Neural progenitor cell (in vitro differentiated cells): ENCODE measurements at regions not wholly inside any gene's neighbourhood (a gene's known extent, or its start where the extent isn't known, plus 50 kb on each side); places are given as distances from the start of the nearest gene placed in this dataset.

Source experiments
- DNase-seq: peaks from one replicate; pipeline ENCODE4 v3.0.0-alpha.2; 2016; ENCODE audit warnings: low spot score
- H2AFZ ChIP-seq: fragments of 200-600 bp; sonication (generic); replicated peaks from 2 replicates; pipeline ENCODE4 v1.6.1; 2016; ENCODE audit warnings: antibody characterized with exemption
- H3F3A ChIP-seq: fragments of 200-600 bp; sonication (generic); 2 replicates; pipeline ENCODE4 v1.6.1; 2016; ENCODE audit warnings: antibody characterized with exemption, low read depth
- H3K27ac ChIP-seq: fragments of 200-600 bp; sonication (generic); 2 replicates; pipeline ENCODE4 v1.5.1; 2016; ENCODE audit warnings: mild to moderate bottlenecking
- H3K27me3 ChIP-seq: fragments of 200-600 bp; sonication (generic); 2 replicates; pipeline ENCODE4 v1.6.1; 2016; ENCODE audit warnings: mild to moderate bottlenecking, moderate library complexity
- H3K36me3 ChIP-seq: fragments of 200-600 bp; sonication (generic); 2 replicates; pipeline ENCODE4 v1.5.1; 2016
- H3K4me1 ChIP-seq: fragments of 200-600 bp; sonication (generic); 2 replicates; pipeline ENCODE4 v1.6.1; 2016; ENCODE audit warnings: mixed run types
- H3K4me2 ChIP-seq: fragments of 200-600 bp; sonication (generic); 2 replicates; pipeline ENCODE4 v1.6.1; 2016
- H3K4me3 ChIP-seq: fragments of 200-600 bp; sonication (generic); 2 replicates; pipeline ENCODE4 v1.5.1; 2016
- H3K79me2 ChIP-seq: fragments of 200-600 bp; sonication (generic); 2 replicates; pipeline ENCODE4 v1.6.1; 2016; ENCODE audit warnings: low read depth
- H3K9ac ChIP-seq: fragments of 200-600 bp; sonication (generic); 2 replicates; pipeline ENCODE4 v1.6.1; 2016
- H3K9me3 ChIP-seq: fragments of 200-600 bp; sonication (generic); 2 replicates; pipeline ENCODE4 v1.5.1; 2016; ENCODE audit warnings: low read depth
- H4K20me1 ChIP-seq: fragments of 200-600 bp; sonication (generic); 2 replicates; pipeline ENCODE4 v1.6.1; 2016; ENCODE audit warnings: low read depth
- H3K27ac Mint-ChIP-seq: 3 replicates; pipeline ENCODE4 v1.8.0; 2021; ENCODE audit warnings: mixed read lengths
- H3K27me3 Mint-ChIP-seq: 2 replicates; pipeline ENCODE4 v1.8.0; 2022; ENCODE audit warnings: low read depth, mild to moderate bottlenecking, inconsistent platforms, moderate library complexity, mixed read lengths; ENCODE audit not compliant: insufficient read depth
- H3K36me3 Mint-ChIP-seq: 3 replicates; pipeline ENCODE4 v1.8.0; 2021; ENCODE audit warnings: mixed read lengths
- H3K4me1 Mint-ChIP-seq: 3 replicates; pipeline ENCODE4 v1.8.0; 2021; ENCODE audit warnings: mixed read lengths
- H3K4me3 Mint-ChIP-seq: 3 replicates; pipeline ENCODE4 v1.8.0; 2021; ENCODE audit warnings: mild to moderate bottlenecking, moderate library complexity, mixed read lengths
- H3K9me3 Mint-ChIP-seq: 3 replicates; pipeline ENCODE4 v1.8.0; 2020; ENCODE audit warnings: mixed read lengths
- EZH2 ChIP-seq: fragments of 200-600 bp; sonication (generic); IDR thresholded peaks from 2 replicates; pipeline ENCODE4 v1.6.1; 2017; ENCODE audit warnings: antibody characterized with exemption, mild to moderate bottlenecking, moderate library complexity
- EZH2phosphoT487 ChIP-seq: fragments of 200-600 bp; sonication (generic); IDR thresholded peaks from 2 replicates; pipeline ENCODE4 v1.6.1; 2017; ENCODE audit warnings: antibody characterized with exemption
- TF ChIP-seq, protein P1 (sequence below): fragments of 200-600 bp; sonication (generic); IDR thresholded peaks from 2 replicates; pipeline ENCODE4 v1.5.1; 2017; ENCODE audit warnings: antibody characterized with exemption, mild to moderate bottlenecking

DNA sequence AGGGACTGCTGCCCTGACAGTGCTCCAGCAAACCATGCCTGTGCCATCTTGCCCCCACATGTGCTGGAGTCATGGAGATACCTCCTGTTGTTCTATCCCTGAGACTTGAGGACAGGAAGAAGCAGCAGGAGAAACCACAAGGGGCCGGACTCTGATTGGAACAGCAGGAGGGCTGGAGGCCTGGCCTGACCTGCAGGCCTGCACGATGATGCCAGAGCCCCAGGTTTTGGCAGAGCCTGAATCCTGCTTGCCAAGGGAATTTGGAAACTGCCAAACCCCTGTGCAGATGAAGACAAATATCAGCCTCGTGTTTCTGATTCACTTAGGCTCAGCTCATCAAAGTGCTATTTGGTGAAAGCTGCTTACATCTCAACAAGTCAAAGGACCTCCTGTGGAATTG lies 177.6 kb downstream of the MAFB start:
- Histone ChIP-seq H4K20me1 (no peaks in the 10 kb centered on the region), H3K27ac (no peak overlapping the region), H3K4me1 (no peaks in the 10 kb centered on the region), H3K9me3 (no peaks in the 10 kb centered on the region), H3K4me2 (no peak overlapping the region), H2AFZ (no peak overlapping the region), H3K9ac (no peak overlapping the region), H3K27me3 (no peaks in the 10 kb centered on the region), H3K79me2 (no peaks in the 10 kb centered on the region), H3F3A (no peaks in the 10 kb centered on the region), H3K36me3 (no peaks in the 10 kb centered on the region), H3K4me3 (no peak overlapping the region)
- TF ChIP-seq EZH2phosphoT487 (no peak), EZH2 (no peak)
- TF ChIP-seq, protein P1, sequence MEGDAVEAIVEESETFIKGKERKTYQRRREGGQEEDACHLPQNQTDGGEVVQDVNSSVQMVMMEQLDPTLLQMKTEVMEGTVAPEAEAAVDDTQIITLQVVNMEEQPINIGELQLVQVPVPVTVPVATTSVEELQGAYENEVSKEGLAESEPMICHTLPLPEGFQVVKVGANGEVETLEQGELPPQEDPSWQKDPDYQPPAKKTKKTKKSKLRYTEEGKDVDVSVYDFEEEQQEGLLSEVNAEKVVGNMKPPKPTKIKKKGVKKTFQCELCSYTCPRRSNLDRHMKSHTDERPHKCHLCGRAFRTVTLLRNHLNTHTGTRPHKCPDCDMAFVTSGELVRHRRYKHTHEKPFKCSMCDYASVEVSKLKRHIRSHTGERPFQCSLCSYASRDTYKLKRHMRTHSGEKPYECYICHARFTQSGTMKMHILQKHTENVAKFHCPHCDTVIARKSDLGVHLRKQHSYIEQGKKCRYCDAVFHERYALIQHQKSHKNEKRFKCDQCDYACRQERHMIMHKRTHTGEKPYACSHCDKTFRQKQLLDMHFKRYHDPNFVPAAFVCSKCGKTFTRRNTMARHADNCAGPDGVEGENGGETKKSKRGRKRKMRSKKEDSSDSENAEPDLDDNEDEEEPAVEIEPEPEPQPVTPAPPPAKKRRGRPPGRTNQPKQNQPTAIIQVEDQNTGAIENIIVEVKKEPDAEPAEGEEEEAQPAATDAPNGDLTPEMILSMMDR = no peak
- Mint-ChIP-seq H3K4me1 (no peaks in the 10 kb centered on the region), H3K27ac (no peak overlapping the region), H3K36me3 (no peaks in the 10 kb centered on the region), H3K9me3 (no peaks in the 10 kb centered on the region), H3K4me3 (no peak overlapping the region), H3K27me3 (peaks cover 5% of the 10 kb centered on the region)
- no peak for DNase-seq

DNA sequence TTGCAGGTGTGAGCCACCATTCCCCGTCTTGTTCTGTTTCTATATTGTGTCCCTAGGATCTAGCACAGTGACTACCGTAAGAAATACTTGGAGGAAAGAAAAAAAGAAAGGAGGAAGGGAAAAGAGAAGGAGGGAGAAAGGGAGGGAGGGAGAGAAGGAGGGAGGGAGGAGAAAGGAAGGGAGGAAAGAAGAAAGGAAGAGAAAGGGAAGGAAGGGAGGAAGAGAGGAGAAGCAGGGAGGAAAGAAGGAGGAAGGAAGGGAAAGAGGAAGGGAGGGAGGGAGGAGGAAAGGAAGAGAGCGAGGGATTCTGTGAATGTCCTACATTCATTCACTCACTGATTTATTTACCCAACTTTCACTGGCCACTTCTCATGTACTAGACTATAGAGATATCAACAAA lies 178.4 kb downstream of the MAFB start:
- Histone ChIP-seq H3K9ac (no peak overlapping the region), H3K4me3 (no peak overlapping the region), H3K4me1 (no peaks in the 10 kb centered on the region), H4K20me1 (no peaks in the 10 kb centered on the region), H3K9me3 (no peaks in the 10 kb centered on the region), H3K79me2 (no peaks in the 10 kb centered on the region), H2AFZ (no peak overlapping the region), H3K27me3 (no peaks in the 10 kb centered on the region), H3K36me3 (no peaks in the 10 kb centered on the region), H3F3A (no peaks in the 10 kb centered on the region), H3K27ac (no peak overlapping the region), H3K4me2 (no peak overlapping the region)
- no peak overlapping the region for H3K4me3 Mint-ChIP-seq
- no peaks in the 10 kb centered on the region for H3K4me1 Mint-ChIP-seq
- DNase-seq = no peak
- H3K36me3 Mint-ChIP-seq = no peaks in the 10 kb centered on the region
- peaks cover 5% of the 10 kb centered on the region for H3K27me3 Mint-ChIP-seq
- TF ChIP-seq, protein P1 = no peak
- no peak for TF ChIP-seq EZH2phosphoT487
- no peak for TF ChIP-seq EZH2
- H3K27ac Mint-ChIP-seq = peak overlapping the region; percentile 76
- no peaks in the 10 kb centered on the region for H3K9me3 Mint-ChIP-seq

DNA sequence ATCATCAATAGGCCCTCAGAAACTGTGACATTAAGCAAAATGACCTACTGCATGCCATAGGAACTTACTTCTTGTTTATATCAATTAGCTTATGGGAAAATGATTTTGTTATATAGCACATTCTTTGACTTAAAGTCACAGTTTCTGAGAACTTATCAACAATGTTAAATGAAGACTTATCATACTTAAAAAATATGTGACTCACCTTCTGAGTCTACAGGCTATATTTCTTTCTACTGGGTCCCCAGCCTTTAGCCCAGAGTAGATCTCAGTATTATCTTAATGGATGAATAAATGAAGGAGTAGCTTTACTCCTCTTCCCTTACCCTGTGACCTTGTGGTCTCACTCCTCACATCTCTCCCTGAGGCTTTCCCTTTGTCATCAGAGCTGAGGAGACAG lies 180.2 kb downstream of the MAFB start:
- peaks cover 6% of the 10 kb centered on the region for H3K4me1 ChIP-seq
- no peaks in the 10 kb centered on the region for H4K20me1 ChIP-seq
- no peaks in the 10 kb centered on the region for H3K79me2 ChIP-seq
- H3K36me3 ChIP-seq = no peaks in the 10 kb centered on the region
- Mint-ChIP-seq H3K9me3 (no peaks in the 10 kb centered on the region), H3K27me3 (peaks cover 5% of the 10 kb centered on the region), H3K36me3 (no peaks in the 10 kb centered on the region), H3K4me3 (no peak overlapping the region), H3K27ac (no peak overlapping the region), H3K4me1 (peaks cover 4% of the 10 kb centered on the region)
- H3K4me2 ChIP-seq = no peak overlapping the region
- no peak for DNase-seq
- no peaks in the 10 kb centered on the region for H3K9me3 ChIP-seq
- H3K4me3 ChIP-seq = no peak overlapping the region
- H3K27me3 ChIP-seq = no peaks in the 10 kb centered on the region
- TF ChIP-seq, protein P1 = no peak
- TF ChIP-seq EZH2 (no peak), EZH2phosphoT487 (no peak)
- H3F3A ChIP-seq = peaks cover 3% of the 10 kb centered on the region
- no peak overlapping the region for H2AFZ ChIP-seq
- no peak overlapping the region for H3K27ac ChIP-seq
- H3K9ac ChIP-seq = no peak overlapping the region
